Endodermal cell (in vitro differentiated cells): ENCODE measurements at regions not wholly inside any gene's neighbourhood (a gene's known extent, or its start where the extent isn't known, plus 50 kb on each side); places are given as distances from the start of the nearest gene placed in this dataset.

Source experiments
- DNase-seq: peaks from one replicate; pipeline ENCODE4 v3.0.0-alpha.2; 2017
- H3K27ac ChIP-seq: 2 replicates; pipeline ENCODE4 v1.5.1; 2013; ENCODE audit warnings: mild to moderate bottlenecking, low read depth, low read length, moderate library complexity
- H3K27me3 ChIP-seq: 2 replicates; pipeline ENCODE4 v1.6.1; 2013; ENCODE audit warnings: mild to moderate bottlenecking, low read length, moderate library complexity; ENCODE audit not compliant: insufficient read depth, control insufficient read depth, poor library complexity, severe bottlenecking
- H3K36me3 ChIP-seq: 2 replicates; pipeline ENCODE4 v1.7.0; 2013; ENCODE audit warnings: mild to moderate bottlenecking, low read length, moderate library complexity; ENCODE audit not compliant: control insufficient read depth, insufficient read depth
- H3K4me1 ChIP-seq: one replicate; pipeline ENCODE4 v1.7.0; 2013; ENCODE audit warnings: low read length; ENCODE audit not compliant: control insufficient read depth, insufficient read depth
- H3K4me3 ChIP-seq: 2 replicates; pipeline ENCODE4 v1.5.1; 2013; ENCODE audit warnings: mild to moderate bottlenecking, low read length, moderate library complexity
- H3K9ac ChIP-seq: 2 replicates; pipeline ENCODE4 v1.6.1; 2013; ENCODE audit warnings: mild to moderate bottlenecking, low read length, moderate library complexity; ENCODE audit not compliant: poor library complexity, severe bottlenecking; ENCODE audit errors: extremely low read depth
- H3K9me3 ChIP-seq: 2 replicates; pipeline ENCODE4 v1.6.1; 2013; ENCODE audit warnings: mild to moderate bottlenecking, low read length, moderate library complexity; ENCODE audit not compliant: control insufficient read depth
- H3K27ac Mint-ChIP-seq: 2 replicates; pipeline ENCODE4 v1.8.0; 2020; ENCODE audit warnings: mixed read lengths
- H3K27me3 Mint-ChIP-seq: 2 replicates; pipeline ENCODE4 v1.8.0; 2021; ENCODE audit warnings: mild to moderate bottlenecking, mixed read lengths; ENCODE audit not compliant: insufficient read depth
- H3K36me3 Mint-ChIP-seq: 2 replicates; pipeline ENCODE4 v1.8.0; 2020; ENCODE audit warnings: low read depth, mixed read lengths
- H3K4me1 Mint-ChIP-seq: 2 replicates; pipeline ENCODE4 v1.8.0; 2020; ENCODE audit warnings: mixed read lengths
- H3K4me3 Mint-ChIP-seq: 2 replicates; pipeline ENCODE4 v1.8.0; 2020; ENCODE audit warnings: mild to moderate bottlenecking, moderate library complexity, mixed read lengths
- H3K9me3 Mint-ChIP-seq: 2 replicates; pipeline ENCODE4 v1.8.0; 2020; ENCODE audit warnings: mild to moderate bottlenecking, mixed read lengths
- CTCF ChIP-seq: fragments of 200-600 bp; sonication (generic); conservative IDR thresholded peaks from 2 replicates; pipeline ENCODE4 v1.5.0; 2021; ENCODE audit warnings: antibody characterized with exemption, mild to moderate bottlenecking
- WGBS, 2 experiments: methylation state at CpG; one replicate each; pipeline versions ENCODE4 v1.1.5 to v1.1.7; 2013; ENCODE audit warnings: missing lambda C conversion rate in 2 of 2, mixed read lengths in 1 of 2; ENCODE audit not compliant: insufficient coverage in 1 of 2, insufficient read length in 1 of 2; 5-methylcytosine and 5-hydroxymethylcytosine counted together

GRCh38 chr5:171596391-171596878 is 177.0 kb downstream of the FGF18 start:
- peaks cover 5% of the 10 kb centered on the region for H3K9me3 Mint-ChIP-seq
- H3K27me3 Mint-ChIP-seq: peaks cover 2% of the 10 kb centered on the region
- Histone ChIP-seq H3K27ac (no peak overlapping the region), H3K9ac (no peak overlapping the region), H3K36me3 (no peaks in the 10 kb centered on the region), H3K9me3 (no peaks in the 10 kb centered on the region), H3K27me3 (no peaks in the 10 kb centered on the region), H3K4me1 (no peaks in the 10 kb centered on the region), H3K4me3 (no peak overlapping the region)
- H3K4me3 Mint-ChIP-seq: no peak overlapping the region
- no peaks in the 10 kb centered on the region for H3K36me3 Mint-ChIP-seq
- peak; percentile 58 for TF ChIP-seq CTCF
- DNase-seq: peak; percentile 86
- peak overlapping the region; percentile 60 for H3K27ac Mint-ChIP-seq
- WGBS, 2 experiments: 79 to 82% methylated on average over 14 to 21 of the region's 22 CpGs
- no peaks in the 10 kb centered on the region for H3K4me1 Mint-ChIP-seq

- peak; percentile 34 for DNase-seq
Observed at GRCh38 chr5:171597946-171598640, 178.6 kb downstream of the FGF18 start.

GRCh38 chr5:171598641-171599152 is 179.2 kb downstream of the FGF18 start:
- Mint-ChIP-seq H3K4me3 (no peak overlapping the region), H3K27me3 (peaks cover 2% of the 10 kb centered on the region), H3K27ac (no peak overlapping the region), H3K4me1 (no peaks in the 10 kb centered on the region), H3K9me3 (peaks cover 5% of the 10 kb centered on the region), H3K36me3 (no peaks in the 10 kb centered on the region)
- TF ChIP-seq CTCF: no peak
- H3K9ac ChIP-seq: no peak overlapping the region
- no peaks in the 10 kb centered on the region for H3K9me3 ChIP-seq
- H3K4me1 ChIP-seq: no peaks in the 10 kb centered on the region
- DNase-seq: peak; percentile 9
- H3K4me3 ChIP-seq: no peak overlapping the region
- WGBS, 2 experiments: 79 to 83% methylated on average over 5 to 7 of the region's 7 CpGs
- H3K36me3 ChIP-seq: no peaks in the 10 kb centered on the region
- no peaks in the 10 kb centered on the region for H3K27me3 ChIP-seq
- H3K27ac ChIP-seq: no peak overlapping the region

More at GRCh38 chr5:171597946-171598640, 178.6 kb downstream of the FGF18 start:
- Mint-ChIP-seq H3K27ac (no peak overlapping the region), H3K27me3 (peaks cover 2% of the 10 kb centered on the region), H3K4me1 (no peaks in the 10 kb centered on the region), H3K36me3 (no peaks in the 10 kb centered on the region), H3K9me3 (peaks cover 5% of the 10 kb centered on the region), H3K4me3 (no peak overlapping the region)
- H3K9ac ChIP-seq: no peak overlapping the region
- no peaks in the 10 kb centered on the region for H3K36me3 ChIP-seq
- H3K27me3 ChIP-seq: no peaks in the 10 kb centered on the region
- WGBS, 2 experiments: 85 to 93% methylated on average over 3 to 6 of the region's 6 CpGs
- TF ChIP-seq CTCF: peak; percentile 68
- H3K27ac ChIP-seq: no peak overlapping the region
- H3K4me1 ChIP-seq: no peaks in the 10 kb centered on the region
- H3K4me3 ChIP-seq: no peak overlapping the region
- H3K9me3 ChIP-seq: no peaks in the 10 kb centered on the region
